HEK293 (cell line): ENCODE measurements at regions not wholly inside any gene's neighbourhood (a gene's known extent, or its start where the extent isn't known, plus 50 kb on each side); places are given as distances from the start of the nearest gene placed in this dataset.

Source experiments
- CTCF ChIA-PET: fragments of 350-600 bp; formaldehyde crosslinking; extraction: SDS; loops from one replicate; lab custom pipeline; 2021; ENCODE audit warnings: antibody characterized with exemption; lab: Yijun Ruan, JAX
- POLR2A ChIA-PET: fragments of 300-600 bp; formaldehyde crosslinking; extraction: SDS; loops from one replicate; lab custom pipeline; 2020; ENCODE audit warnings: antibody characterized with exemption, inconsistent platforms; lab: Yijun Ruan, JAX
- H3K27ac ChIP-seq: fragments of 200-500 bp; sonication (Bioruptor generic); 2 replicates; pipeline ENCODE4 v1.5.1; 2014; ENCODE audit warnings: low read depth, low read length, control low read depth, inconsistent platforms; ENCODE audit errors: extremely low read depth
- H3K36me3 ChIP-seq, 2 experiments: fragments of 200-500 bp in 1 of 2; sonication (Bioruptor generic) in 1 of 2; 1 replicate in 1 of 2; 2 replicates in 1 of 2; pipeline ENCODE4 v1.5.1; 2014 to 2017; ENCODE audit warnings: inconsistent platforms in 2 of 2, low read length in 2 of 2; ENCODE audit not compliant: control insufficient read depth in 2 of 2, insufficient read depth in 1 of 2
- H3K4me1 ChIP-seq: fragments of 200-500 bp; sonication (Bioruptor generic); 2 replicates; pipeline ENCODE4 v1.5.1; 2014; ENCODE audit warnings: mild to moderate bottlenecking, low read length, inconsistent platforms; ENCODE audit not compliant: control insufficient read depth, insufficient read depth
- H3K4me3 ChIP-seq: 2 replicates; pipeline ENCODE4 v1.5.1; 2011; ENCODE audit warnings: low read depth, mild to moderate bottlenecking, control low read depth, low read length, moderate library complexity
- H3K9me3 ChIP-seq: fragments of 200-500 bp; sonication (Bioruptor generic); 2 replicates; pipeline ENCODE4 v1.5.1; 2014; ENCODE audit warnings: low read depth, low read length, inconsistent platforms; ENCODE audit not compliant: control insufficient read depth, insufficient read depth
- EGR2 ChIP-seq: fragments of 450-650 bp; formaldehyde crosslinking; IDR thresholded peaks from 2 replicates; pipeline ENCODE4 v1.5.1; 2016; ENCODE audit warnings: low read depth, missing biosample characterization, missing genetic modification characterization
- GLIS2 ChIP-seq: fragments of 450-650 bp; formaldehyde crosslinking; IDR thresholded peaks from 2 replicates; pipeline ENCODE4 v1.5.1; 2016; ENCODE audit warnings: missing biosample characterization, missing genetic modification characterization
- HIC1 ChIP-seq: fragments of 450-650 bp; formaldehyde crosslinking; IDR thresholded peaks from 2 replicates; pipeline ENCODE4 v1.5.1; 2016; ENCODE audit warnings: missing biosample characterization, missing genetic modification characterization
- HOXA7 ChIP-seq: sonication (generic); formaldehyde crosslinking; IDR thresholded peaks from 2 replicates; pipeline ENCODE4 v1.8.1; 2022; ENCODE audit warnings: missing genetic modification reagents, borderline replicate concordance
- KLF10 ChIP-seq: fragments of 450-650 bp; IDR thresholded peaks from 2 replicates; pipeline ENCODE4 v1.5.1; 2018; ENCODE audit warnings: missing biosample characterization, mild to moderate bottlenecking, missing genetic modification characterization
- KLF16 ChIP-seq: fragments of 450-650 bp; formaldehyde crosslinking; IDR thresholded peaks from 2 replicates; pipeline ENCODE4 v1.5.1; 2017; ENCODE audit warnings: missing biosample characterization, missing genetic modification characterization
- KLF17 ChIP-seq: fragments of 450-650 bp; formaldehyde crosslinking; IDR thresholded peaks from 2 replicates; pipeline ENCODE4 v1.5.1; 2016; ENCODE audit warnings: missing biosample characterization, missing genetic modification characterization
- OSR2 ChIP-seq: fragments of 450-650 bp; formaldehyde crosslinking; IDR thresholded peaks from 2 replicates; pipeline ENCODE4 v1.5.1; 2016; ENCODE audit warnings: missing biosample characterization, missing genetic modification characterization
- REPIN1 ChIP-seq: fragments of 450-650 bp; formaldehyde crosslinking; IDR thresholded peaks from 2 replicates; pipeline ENCODE4 v1.5.1; 2017; ENCODE audit warnings: missing biosample characterization, missing genetic modification characterization, low read depth
- ZBTB49 ChIP-seq: fragments of 450-650 bp; formaldehyde crosslinking; IDR thresholded peaks from 2 replicates; pipeline ENCODE4 v1.5.1; 2016; ENCODE audit warnings: missing biosample characterization, missing genetic modification characterization, low read depth
- ZBTB6 ChIP-seq: fragments of 450-650 bp; formaldehyde crosslinking; IDR thresholded peaks from 2 replicates; pipeline ENCODE4 v1.5.1; 2017; ENCODE audit warnings: missing biosample characterization, missing genetic modification characterization
- ZFP37 ChIP-seq: fragments of 450-650 bp; formaldehyde crosslinking; IDR thresholded peaks from 2 replicates; pipeline ENCODE4 v1.5.1; 2016; ENCODE audit warnings: missing biosample characterization, missing genetic modification characterization
- ZNF121 ChIP-seq: fragments of 450-650 bp; formaldehyde crosslinking; IDR thresholded peaks from 2 replicates; pipeline ENCODE4 v1.5.1; 2016; ENCODE audit warnings: missing biosample characterization, missing genetic modification characterization
- ZNF18 ChIP-seq: fragments of 450-650 bp; formaldehyde crosslinking; IDR thresholded peaks from 2 replicates; pipeline ENCODE4 v1.5.1; 2016; ENCODE audit warnings: missing biosample characterization, missing genetic modification characterization
- ZNF184 ChIP-seq: fragments of 450-650 bp; IDR thresholded peaks from 2 replicates; pipeline ENCODE4 v1.5.1; 2018; ENCODE audit warnings: missing biosample characterization, mild to moderate bottlenecking, missing genetic modification characterization
- ZNF202 ChIP-seq: fragments of 450-650 bp; formaldehyde crosslinking; IDR thresholded peaks from 2 replicates; pipeline ENCODE4 v1.5.1; 2016; ENCODE audit warnings: missing biosample characterization, missing genetic modification characterization, borderline replicate concordance
- ZNF24 ChIP-seq: fragments of 450-650 bp; formaldehyde crosslinking; IDR thresholded peaks from 2 replicates; pipeline ENCODE4 v1.5.1; 2016; ENCODE audit warnings: missing biosample characterization, missing genetic modification characterization
- ZNF350 ChIP-seq: fragments of 450-650 bp; formaldehyde crosslinking; IDR thresholded peaks from 2 replicates; pipeline ENCODE4 v1.5.0; 2017; ENCODE audit warnings: missing biosample characterization, mild to moderate bottlenecking, missing genetic modification characterization
- ZNF521 ChIP-seq: fragments of 450-650 bp; formaldehyde crosslinking; IDR thresholded peaks from 2 replicates; pipeline ENCODE4 v1.5.1; 2017; ENCODE audit warnings: missing biosample characterization, mild to moderate bottlenecking, missing genetic modification characterization
- ZNF548 ChIP-seq: fragments of 450-650 bp; formaldehyde crosslinking; IDR thresholded peaks from 2 replicates; pipeline ENCODE4 v1.5.1; 2016; ENCODE audit warnings: missing biosample characterization, missing genetic modification characterization
- ZNF692 ChIP-seq: fragments of 450-650 bp; formaldehyde crosslinking; IDR thresholded peaks from 2 replicates; pipeline ENCODE4 v1.5.1; 2016; ENCODE audit warnings: missing biosample characterization, missing genetic modification characterization

- ChIA-PET POLR2A (no interaction called here), CTCF (no interaction called here)
- H3K27ac ChIP-seq = no peak overlapping the region
- no peaks in the 10 kb centered on the region for H3K4me1 ChIP-seq
- H3K4me3 ChIP-seq = no peak overlapping the region
- H3K9me3 ChIP-seq = no peaks in the 10 kb centered on the region
- H3K36me3 ChIP-seq = no peaks in the 10 kb centered on the region
- TF ChIP-seq ZNF18 (no peak), EGR2 (tag by site-specific recombination) (no peak), ZNF121 (tag by site-specific recombination) (no peak), OSR2 (tag by site-specific recombination) (no peak), KLF10 (tag by site-specific recombination) (no peak), ZNF548 (tag by site-specific recombination) (no peak), HIC1 (no peak), GLIS2 (tag by site-specific recombination) (no peak), KLF17 (tag by site-specific recombination) (no peak), ZBTB49 (tag by site-specific recombination) (no peak)
Observed at GRCh38 chr3:176714034-176714433, 483.2 kb downstream of the TBL1XR1 start.

GRCh38 chr3:176712191-176712590 is 485.1 kb downstream of the TBL1XR1 start:
- ChIA-PET CTCF (no interaction called here), POLR2A (no interaction called here)
- TF ChIP-seq REPIN1 (tag by site-specific recombination) (no peak), ZNF24 (tag by site-specific recombination) (no peak), ZBTB6 (tag by site-specific recombination) (no peak), ZNF18 (no peak), ZNF692 (tag by site-specific recombination) (no peak), ZNF350 (tag by site-specific recombination) (no peak), HOXA7 (CRISPR knock-in tag) (no peak), ZNF184 (tag by site-specific recombination) (no peak), ZNF202 (tag by site-specific recombination) (no peak), ZFP37 (tag by site-specific recombination) (no peak), KLF16 (tag by site-specific recombination) (no peak), ZNF521 (tag by site-specific recombination) (no peak)

More at GRCh38 chr3:176712191-176712590, 485.1 kb downstream of the TBL1XR1 start:
- no peaks in the 10 kb centered on the region for H3K36me3 ChIP-seq
- no peaks in the 10 kb centered on the region for H3K9me3 ChIP-seq
- H3K27ac ChIP-seq = no peak overlapping the region
- H3K4me3 ChIP-seq = no peak overlapping the region
- H3K4me1 ChIP-seq = no peaks in the 10 kb centered on the region
